ENCODE measurements at regions not wholly inside any gene's neighbourhood (a gene's known extent, or its start where the extent isn't known, plus 50 kb on each side); places are given as distances from the start of the nearest gene placed in this dataset.

GRCh38 chr12:78671295-78671694 is 193.3 kb upstream of the SYT1 start:
- no peak overlapping the region for H3K4me3 ChIP-seq

GRCh38 chr12:78672033-78672432 is 192.5 kb upstream of the SYT1 start:
- Histone ChIP-seq H3K27ac (no peak overlapping the region), H3K36me3 (no peaks in the 10 kb centered on the region), H3K4me3 (no peak overlapping the region), H3K4me1 (no peaks in the 10 kb centered on the region), H3K9me3 (no peaks in the 10 kb centered on the region), H3K27me3 (no peaks in the 10 kb centered on the region)
- intact Hi-C loops (cut with DNase I) = no loop called here
- no peak for TF ChIP-seq EP300 (IDR thresholded peaks at IDR 0.05)
- TF ChIP-seq, protein P1, sequence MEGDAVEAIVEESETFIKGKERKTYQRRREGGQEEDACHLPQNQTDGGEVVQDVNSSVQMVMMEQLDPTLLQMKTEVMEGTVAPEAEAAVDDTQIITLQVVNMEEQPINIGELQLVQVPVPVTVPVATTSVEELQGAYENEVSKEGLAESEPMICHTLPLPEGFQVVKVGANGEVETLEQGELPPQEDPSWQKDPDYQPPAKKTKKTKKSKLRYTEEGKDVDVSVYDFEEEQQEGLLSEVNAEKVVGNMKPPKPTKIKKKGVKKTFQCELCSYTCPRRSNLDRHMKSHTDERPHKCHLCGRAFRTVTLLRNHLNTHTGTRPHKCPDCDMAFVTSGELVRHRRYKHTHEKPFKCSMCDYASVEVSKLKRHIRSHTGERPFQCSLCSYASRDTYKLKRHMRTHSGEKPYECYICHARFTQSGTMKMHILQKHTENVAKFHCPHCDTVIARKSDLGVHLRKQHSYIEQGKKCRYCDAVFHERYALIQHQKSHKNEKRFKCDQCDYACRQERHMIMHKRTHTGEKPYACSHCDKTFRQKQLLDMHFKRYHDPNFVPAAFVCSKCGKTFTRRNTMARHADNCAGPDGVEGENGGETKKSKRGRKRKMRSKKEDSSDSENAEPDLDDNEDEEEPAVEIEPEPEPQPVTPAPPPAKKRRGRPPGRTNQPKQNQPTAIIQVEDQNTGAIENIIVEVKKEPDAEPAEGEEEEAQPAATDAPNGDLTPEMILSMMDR (IDR thresholded peaks at IDR 0.05) = no peak
- TF ChIP-seq POLR2AphosphoS5 (IDR thresholded peaks at IDR 0.05) = no peak
- no peak for TF ChIP-seq POLR2A (IDR thresholded peaks at IDR 0.05)
- no peak for DNase-seq
- 97 to 98% methylated on average over 2 of the region's 2 CpGs for WGBS, 2 donors

More at GRCh38 chr12:78671295-78671694, 193.3 kb upstream of the SYT1 start:
- Histone ChIP-seq H3K9me3 (no peaks in the 10 kb centered on the region), H3K36me3 (no peaks in the 10 kb centered on the region), H3K27ac (no peak overlapping the region), H3K4me1 (no peaks in the 10 kb centered on the region), H3K27me3 (no peaks in the 10 kb centered on the region)
- intact Hi-C loops (cut with DNase I) = no loop called here
- no peak for DNase-seq
- WGBS, 2 donors = 53 to 81% methylated on average over 4 of the region's 4 CpGs
- TF ChIP-seq, protein P1 (IDR thresholded peaks at IDR 0.05) = no peak
- no peak for TF ChIP-seq POLR2AphosphoS5 (IDR thresholded peaks at IDR 0.05)
- TF ChIP-seq POLR2A (IDR thresholded peaks at IDR 0.05) = no peak
- no peak for TF ChIP-seq EP300 (IDR thresholded peaks at IDR 0.05)

DNA sequence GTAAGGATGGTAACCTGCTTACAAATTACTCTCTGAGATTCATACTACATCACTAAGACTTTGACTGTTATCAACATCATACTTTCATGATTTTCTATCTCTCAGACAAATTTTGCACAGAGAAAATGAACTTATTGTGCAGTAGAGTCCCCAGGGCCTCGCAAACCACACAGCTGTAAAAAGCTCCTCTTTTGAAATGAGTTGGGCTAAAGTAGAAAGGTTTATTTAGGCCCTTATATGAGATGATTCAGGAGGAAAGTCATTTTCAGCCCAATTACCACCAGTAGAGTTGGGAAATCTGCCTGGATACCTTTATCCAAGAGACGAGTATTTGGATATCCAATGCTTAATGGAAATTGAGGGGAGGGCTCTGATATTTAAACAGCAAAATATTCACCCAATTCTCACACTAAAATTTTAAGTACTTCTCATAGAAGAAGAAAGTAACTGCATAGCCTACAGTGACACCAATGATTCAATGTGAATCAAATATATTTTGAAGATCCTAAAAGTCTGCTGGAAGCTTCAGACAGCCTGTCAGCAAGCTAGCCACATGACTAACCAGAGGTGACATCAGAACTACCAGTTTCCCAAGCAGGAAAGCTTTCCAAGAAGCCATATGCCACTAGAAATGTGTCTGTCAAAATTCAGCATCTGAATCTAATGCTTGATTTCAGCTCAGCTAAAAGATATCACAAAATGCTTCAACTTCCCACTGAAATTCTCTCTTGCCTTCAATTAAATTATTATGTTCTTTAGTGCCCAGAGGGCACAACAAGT is 190.1 kb upstream of the SYT1 start:
- TF ChIP-seq POLR2A (IDR thresholded peaks at IDR 0.05) (no peak), POLR2AphosphoS5 (IDR thresholded peaks at IDR 0.05) (no peak), EP300 (IDR thresholded peaks at IDR 0.05) (no peak)
- TF ChIP-seq, protein P1 (IDR thresholded peaks at IDR 0.05) = no peak
- intact Hi-C loops (cut with DNase I) = no loop called here
- H3K36me3 ChIP-seq = no peaks in the 10 kb centered on the region
- 87 to 92% methylated on average over 2 of the region's 2 CpGs for whole genome bisulfite sequencing, 2 donors
- no peak overlapping the region for H3K4me3 ChIP-seq
- H3K4me1 ChIP-seq = no peaks in the 10 kb centered on the region
- no peaks in the 10 kb centered on the region for H3K27me3 ChIP-seq
- no peak overlapping the region for H3K27ac ChIP-seq
- H3K9me3 ChIP-seq = no peaks in the 10 kb centered on the region
- no peak for DNase-seq

- no peaks in the 10 kb centered on the region for H3K9me3 ChIP-seq
- no peak overlapping the region for H3K4me3 ChIP-seq
- no peaks in the 10 kb centered on the region for H3K27me3 ChIP-seq
- DNase-seq = no peak
- TF ChIP-seq POLR2A (IDR thresholded peaks at IDR 0.05) = no peak
- TF ChIP-seq EP300 (IDR thresholded peaks at IDR 0.05) = no peak
- TF ChIP-seq POLR2AphosphoS5 (IDR thresholded peaks at IDR 0.05) = no peak
- TF ChIP-seq, protein P1 (IDR thresholded peaks at IDR 0.05) = no peak
- H3K27ac ChIP-seq = no peak overlapping the region
- no peaks in the 10 kb centered on the region for H3K36me3 ChIP-seq
- WGBS, 2 donors = 79 to 90% methylated on average over 4 of the region's 4 CpGs
- intact Hi-C loops (cut with DNase I) = no loop called here
- peaks cover 0 to 8% (median 0%) of the 10 kb centered on the region in 4 donors for H3K4me1 ChIP-seq
These were observed 184.0 kb upstream of the SYT1 start for GRCh38 chr12:78680596-78680995.
